Esophagus (tissue), 2 donors: ENCODE measurements at regions not wholly inside any gene's neighbourhood (a gene's known extent, or its start where the extent isn't known, plus 50 kb on each side); places are given as distances from the start of the nearest gene placed in this dataset.
"Not testable (repeated sequence)": the region's sequence is repeated elsewhere in the genome, so short reads cannot be mapped to it uniquely, and the experiment has no call there.

Experiments
- H3K27ac ChIP-seq, 2 donors: one replicate each; pipeline ENCODE4 v1.5.1; 2013; ENCODE audit warnings: low read depth in 2 of 2, mild to moderate bottlenecking in 2 of 2, inconsistent platforms in 1 of 2, low read length in 1 of 2, moderate library complexity in 1 of 2
- H3K27me3 ChIP-seq, 2 donors: one replicate each; pipeline ENCODE4 v1.6.1; 2013; ENCODE audit warnings: low read length in 2 of 2, control low read depth in 1 of 2, mild to moderate bottlenecking in 1 of 2; ENCODE audit not compliant: insufficient read depth in 2 of 2, control insufficient read depth in 1 of 2
- H3K36me3 ChIP-seq, 2 donors: one replicate each; pipeline ENCODE4 v1.6.1; 2013; ENCODE audit warnings: low read length in 1 of 2; ENCODE audit not compliant: control insufficient read depth in 2 of 2, insufficient read depth in 2 of 2
- H3K4me1 ChIP-seq, 2 donors: one replicate each; pipeline ENCODE4 v1.6.1; 2013; ENCODE audit warnings: low read length in 1 of 2; ENCODE audit not compliant: control insufficient read depth in 2 of 2, insufficient read depth in 2 of 2
- H3K4me3 ChIP-seq, 2 donors: one replicate each; pipeline ENCODE4 v1.5.1; 2013; ENCODE audit warnings: low read length in 2 of 2, mild to moderate bottlenecking in 2 of 2, low read depth in 1 of 2, moderate library complexity in 1 of 2
- H3K9me3 ChIP-seq, 2 donors: one replicate each; pipeline ENCODE4 v1.6.1; 2013; ENCODE audit warnings: mild to moderate bottlenecking in 2 of 2, low read depth in 1 of 2, low read length in 1 of 2, moderate library complexity in 1 of 2; ENCODE audit not compliant: control insufficient read depth in 2 of 2, insufficient read depth in 1 of 2
- WGBS, 2 donors: extraction: QIAGEN DNeasy Blood & Tissue Kit; methylation state at CpG; one replicate each; pipeline ENCODE4 v1.1.7; 2013; 5-methylcytosine and 5-hydroxymethylcytosine counted together
- donor health status: healthy with polysubstance abuse.
- donor health status: Bipolar disorder and iron deficiency.

GRCh38 chr9:39587844-39588499 lies 232.5 kb downstream of the SPATA31A1 start:
- Histone ChIP-seq H3K36me3 (no peaks in the 10 kb centered on the region), H3K4me3 (no peak overlapping the region), H3K27ac (no peak overlapping the region), H3K4me1 (no peaks in the 10 kb centered on the region), H3K9me3 (no peaks in the 10 kb centered on the region), H3K27me3 (no peaks in the 10 kb centered on the region)
- WGBS, 2 donors, result 87 to 91% methylated on average over 3 of the region's 3 CpGs

- 64 to 73% methylated on average over 8 of the region's 8 CpGs for WGBS, 2 donors
Measured at GRCh38 chr9:39588500-39589137, 233.2 kb downstream of the SPATA31A1 start.

GRCh38 chr9:39604089-39604488 lies 248.6 kb downstream of the SPATA31A1 start:
- not testable (repeated sequence) for H3K4me3 ChIP-seq, H3K36me3 ChIP-seq, H3K9me3 ChIP-seq, H3K27ac ChIP-seq, H3K4me1 ChIP-seq, H3K27me3 ChIP-seq
- WGBS, 2 donors, result 42 to 48% methylated on average over 4 to 5 of the region's 24 CpGs

More at GRCh38 chr9:39588500-39589137, 233.2 kb downstream of the SPATA31A1 start:
- Histone ChIP-seq H3K4me1 (no peaks in the 10 kb centered on the region), H3K27me3 (no peaks in the 10 kb centered on the region), H3K4me3 (no peak overlapping the region), H3K27ac (no peak overlapping the region), H3K36me3 (no peaks in the 10 kb centered on the region), H3K9me3 (no peaks in the 10 kb centered on the region)

GRCh38 chr9:39611449-39612231 lies 256.2 kb downstream of the SPATA31A1 start:
- H3K9me3 ChIP-seq, H3K27me3 ChIP-seq, H3K4me3 ChIP-seq, H3K4me1 ChIP-seq, H3K27ac ChIP-seq, H3K36me3 ChIP-seq: not testable (repeated sequence)
- WGBS, 2 donors, result no CpG with 5 or more reads among the region's 4 CpGs

GRCh38 chr9:39616480-39616879 lies 261.0 kb downstream of the SPATA31A1 start:
- H3K27ac ChIP-seq, H3K36me3 ChIP-seq, H3K4me3 ChIP-seq, H3K9me3 ChIP-seq, H3K27me3 ChIP-seq, H3K4me1 ChIP-seq: not testable (repeated sequence)
- 70% methylated on average over 4 of the region's 4 CpGs; no CpG with 5 or more reads in 1 of the 2 donors for WGBS, 2 donors

- not testable (repeated sequence) for H3K36me3 ChIP-seq, H3K27me3 ChIP-seq
- 88 to 100% methylated on average over 1 to 3 of the region's 10 CpGs for WGBS, 2 donors
Measured at GRCh38 chr9:39624048-39624447, 268.6 kb downstream of the SPATA31A1 start.

GRCh38 chr9:39632071-39632470 lies 276.6 kb downstream of the SPATA31A1 start:
- 90 to 97% methylated on average over 4 to 8 of the region's 12 CpGs for WGBS, 2 donors
- not testable (repeated sequence) for H3K27ac ChIP-seq, H3K4me1 ChIP-seq, H3K27me3 ChIP-seq, H3K9me3 ChIP-seq, H3K4me3 ChIP-seq, H3K36me3 ChIP-seq

More at GRCh38 chr9:39624048-39624447, 268.6 kb downstream of the SPATA31A1 start:
- not testable (repeated sequence) for H3K4me1 ChIP-seq, H3K27ac ChIP-seq, H3K4me3 ChIP-seq, H3K9me3 ChIP-seq

- not testable (repeated sequence) for H3K4me1 ChIP-seq, H3K4me3 ChIP-seq, H3K27ac ChIP-seq, H3K27me3 ChIP-seq, H3K9me3 ChIP-seq, H3K36me3 ChIP-seq
Measured at GRCh38 chr9:39649029-39649428, 293.6 kb downstream of the SPATA31A1 start.

GRCh38 chr9:39656960-39657603 lies 301.6 kb downstream of the SPATA31A1 start:
- not testable (repeated sequence) for H3K27me3 ChIP-seq, H3K9me3 ChIP-seq, H3K36me3 ChIP-seq, H3K27ac ChIP-seq, H3K4me3 ChIP-seq, H3K4me1 ChIP-seq
- no CpG with 5 or more reads among the region's 4 CpGs for WGBS, 2 donors
